GM21447 (cell line): ENCODE measurements at regions not wholly inside any gene's neighbourhood (a gene's known extent, or its start where the extent isn't known, plus 50 kb on each side); places are given as distances from the start of the nearest gene placed in this dataset.
"Not testable (repeated sequence)": the region's sequence is repeated elsewhere in the genome, so short reads cannot be mapped to it uniquely, and the experiment has no call there.

Experiments used
- ATAC-seq: cut with Tn5 transposase; IDR thresholded peaks from one replicate; pipeline ENCODE4 v1.9.1; 2021; ENCODE audit not compliant: unreplicated experiment

DNA sequence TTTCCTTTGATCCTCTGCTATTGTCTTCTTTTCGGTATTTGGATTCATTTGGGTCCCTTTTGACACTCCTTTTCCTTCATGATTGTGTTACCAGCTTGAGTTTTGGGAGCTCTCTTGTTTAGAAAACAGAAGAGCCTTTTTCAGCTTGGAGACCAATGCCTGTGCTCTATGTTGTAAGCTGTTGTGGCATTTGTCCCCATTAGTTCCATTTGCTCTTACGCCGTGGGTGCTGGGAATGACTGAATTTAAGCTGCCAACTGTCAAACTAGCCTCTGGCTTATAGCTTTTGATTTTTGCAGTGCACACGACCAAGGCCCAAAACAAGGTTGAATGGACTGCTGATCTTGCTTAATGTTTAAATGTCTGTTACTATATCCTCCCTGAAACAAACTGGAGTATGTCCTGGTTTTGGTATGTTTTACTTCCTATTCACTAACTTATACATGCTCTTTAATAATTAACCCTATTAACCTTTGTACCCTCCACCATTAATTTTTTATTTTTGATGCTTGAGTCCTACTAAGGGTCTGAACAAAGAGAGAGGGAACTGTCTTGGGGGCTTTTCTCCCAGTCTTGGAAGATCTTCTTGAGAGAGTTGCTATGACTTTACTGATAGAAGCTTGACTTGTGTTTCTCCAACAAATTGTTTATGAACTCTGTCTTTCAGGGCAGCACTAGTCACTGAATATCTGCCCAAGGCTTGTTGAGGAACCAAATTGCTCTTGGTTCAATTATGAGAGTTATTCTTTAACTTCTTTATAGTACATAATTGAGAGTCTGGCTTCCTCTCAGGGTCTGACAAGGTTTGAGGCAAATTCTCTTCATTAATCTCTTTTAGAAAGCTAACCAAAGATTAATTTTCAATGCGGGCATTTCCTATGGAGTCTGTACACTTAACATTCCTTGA lies 100.3 kb upstream of the SIRPG start:
- ATAC-seq, result no peak

DNA sequence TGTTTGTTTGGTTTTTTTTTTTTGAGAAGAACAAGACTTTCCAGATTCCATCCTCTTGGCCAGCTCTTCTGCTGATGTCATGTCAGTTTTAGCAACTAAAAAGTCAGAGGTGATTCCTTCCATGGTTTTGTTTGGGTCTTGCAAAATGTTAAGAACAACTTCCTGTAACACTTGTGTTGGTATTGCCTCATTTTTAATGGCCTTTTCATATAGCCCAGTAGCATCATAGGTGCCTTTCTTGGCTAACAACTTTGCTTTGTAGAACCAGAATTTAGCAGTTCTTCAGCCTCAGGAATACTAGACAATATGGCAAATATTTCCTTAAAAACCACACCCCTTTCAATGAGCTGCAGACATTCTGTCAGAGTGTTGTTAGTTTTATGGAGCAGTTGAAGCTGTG lies 99.5 kb upstream of the SIRPG start:
- ATAC-seq, result no peak

GRCh38 chr20:1754749-1755148 lies 97.2 kb upstream of the SIRPG start:
- ATAC-seq, result no peak

DNA sequence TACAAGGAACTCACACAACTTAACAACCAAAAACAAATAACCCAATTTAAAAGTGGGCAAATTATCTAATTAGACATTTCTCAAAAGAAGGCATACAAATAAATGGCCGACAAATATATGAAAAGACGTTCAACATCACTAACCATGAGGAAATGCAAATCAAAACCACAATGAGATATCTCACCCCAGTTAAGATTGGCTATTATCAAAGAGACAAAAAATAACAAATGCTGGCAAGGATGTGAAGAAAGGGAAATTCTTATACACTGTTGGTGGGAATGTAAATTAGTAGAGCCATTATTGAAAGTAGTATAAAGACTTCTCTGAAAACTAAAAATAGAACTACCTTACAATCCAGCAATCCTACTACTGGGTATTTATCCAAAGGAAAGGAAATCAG lies 96.7 kb upstream of the SIRPG start:
- no peak for ATAC-seq

DNA sequence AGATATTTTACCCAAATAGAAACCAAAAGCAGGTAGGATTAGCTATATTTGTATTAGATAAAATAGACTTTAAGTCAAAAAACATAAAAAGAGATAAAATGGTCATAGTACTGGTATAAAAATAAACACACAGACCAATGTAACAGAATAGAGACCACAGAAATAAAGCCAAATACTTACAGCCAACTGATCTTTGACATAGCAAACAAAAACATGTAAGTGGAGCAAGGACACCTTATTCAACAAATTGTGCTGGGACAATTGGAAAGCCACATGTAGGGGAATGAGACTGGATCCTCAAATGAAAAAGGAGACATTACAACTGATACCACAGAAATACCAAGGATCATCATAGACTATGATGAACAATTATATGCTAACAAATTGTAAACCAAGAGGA lies 94.5 kb upstream of the SIRPG start:
- ATAC-seq, result no peak

DNA sequence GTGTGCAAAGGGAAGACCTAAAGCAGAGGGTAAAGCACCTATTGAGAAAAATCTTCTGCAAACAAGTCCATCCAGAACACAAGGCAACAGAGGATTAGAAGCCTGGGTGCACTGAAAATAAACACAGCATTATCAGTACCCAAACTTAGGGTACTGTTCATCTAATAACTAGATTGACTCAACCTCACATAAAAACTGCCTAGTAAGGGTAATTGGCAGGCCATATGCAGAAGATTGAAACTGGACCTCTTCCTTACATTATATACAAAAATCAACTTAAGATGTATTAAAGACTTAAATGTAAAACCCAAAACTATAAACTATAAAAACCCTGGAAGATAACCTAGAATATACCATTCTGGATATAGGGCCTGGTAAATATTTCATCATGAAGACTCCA lies 91.2 kb upstream of the SIRPG start:
- no peak for ATAC-seq

DNA sequence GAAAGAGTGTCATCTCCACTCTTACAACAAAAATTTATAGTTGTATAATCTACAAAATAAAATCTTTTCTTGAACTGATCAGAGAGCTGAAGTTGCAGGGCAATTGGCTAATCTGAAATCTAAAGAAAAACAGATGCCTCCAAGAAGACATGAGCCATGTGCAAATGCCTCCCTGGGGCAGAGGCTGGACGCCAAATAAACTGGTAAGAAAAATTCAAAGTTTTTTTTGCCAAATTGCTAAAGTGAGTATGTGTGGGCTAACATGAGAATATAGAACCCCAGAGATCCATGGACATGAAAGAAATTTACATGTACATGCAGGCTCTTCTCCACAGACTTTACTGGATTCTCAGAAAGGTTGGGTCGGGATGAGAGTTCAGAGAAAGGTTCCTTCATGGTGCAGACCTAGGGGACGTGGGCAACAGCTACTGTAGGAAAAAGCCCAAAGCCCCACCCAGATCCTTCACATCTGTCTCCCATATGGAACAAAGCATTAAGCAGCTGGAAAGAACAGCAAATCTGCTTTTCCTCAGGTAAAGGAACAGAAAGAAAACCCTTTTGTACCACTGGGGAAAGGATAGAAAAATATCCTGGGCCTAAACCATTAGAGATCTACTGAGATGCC lies 90.5 kb upstream of the SIRPG start:
- ATAC-seq, result no peak

- not testable (repeated sequence) for ATAC-seq
Observed at GRCh38 chr20:1742049-1742434, 84.5 kb upstream of the SIRPG start.

DNA sequence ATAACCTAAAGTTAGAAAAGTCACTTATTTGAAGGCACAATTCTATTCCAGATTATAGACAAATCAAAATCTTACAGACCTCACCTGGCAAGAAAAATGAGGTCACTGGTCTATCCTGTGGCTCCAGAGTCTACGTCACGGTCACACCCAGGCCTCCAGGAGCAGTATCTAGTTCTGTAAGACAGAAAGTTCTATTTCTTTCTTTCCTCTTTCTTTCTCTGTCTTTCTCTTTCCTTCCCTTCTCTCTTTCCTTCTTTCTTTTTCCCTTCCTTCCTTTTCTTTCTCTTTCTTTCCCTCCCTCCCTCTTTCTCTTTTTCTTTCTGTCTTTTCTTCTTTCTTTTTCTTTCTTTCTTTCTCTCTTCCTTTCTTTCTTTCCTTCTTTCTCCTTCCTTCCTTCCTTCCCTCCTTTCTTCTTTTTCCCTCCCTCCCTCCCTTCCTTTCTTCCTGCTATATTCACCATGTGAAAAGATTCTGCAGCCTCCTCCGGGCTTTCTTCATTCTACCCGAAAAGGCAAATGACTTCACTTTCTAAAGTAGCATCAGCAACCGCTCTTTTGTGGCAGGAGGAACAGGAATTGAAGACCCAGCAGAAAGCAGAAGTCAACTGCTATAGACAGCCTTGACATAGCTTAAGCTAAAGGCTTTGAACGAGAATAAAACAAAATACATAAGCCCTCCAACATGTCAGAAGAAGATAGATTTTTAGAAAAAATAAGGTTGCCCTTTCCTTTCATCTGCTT lies 83.9 kb upstream of the SIRPG start:
- no peak for ATAC-seq

GRCh38 chr20:1737134-1737533 lies 79.6 kb upstream of the SIRPG start:
- ATAC-seq, result no peak

- ATAC-seq, result no peak
Observed at GRCh38 chr20:1735417-1736089, 78.0 kb upstream of the SIRPG start.

DNA sequence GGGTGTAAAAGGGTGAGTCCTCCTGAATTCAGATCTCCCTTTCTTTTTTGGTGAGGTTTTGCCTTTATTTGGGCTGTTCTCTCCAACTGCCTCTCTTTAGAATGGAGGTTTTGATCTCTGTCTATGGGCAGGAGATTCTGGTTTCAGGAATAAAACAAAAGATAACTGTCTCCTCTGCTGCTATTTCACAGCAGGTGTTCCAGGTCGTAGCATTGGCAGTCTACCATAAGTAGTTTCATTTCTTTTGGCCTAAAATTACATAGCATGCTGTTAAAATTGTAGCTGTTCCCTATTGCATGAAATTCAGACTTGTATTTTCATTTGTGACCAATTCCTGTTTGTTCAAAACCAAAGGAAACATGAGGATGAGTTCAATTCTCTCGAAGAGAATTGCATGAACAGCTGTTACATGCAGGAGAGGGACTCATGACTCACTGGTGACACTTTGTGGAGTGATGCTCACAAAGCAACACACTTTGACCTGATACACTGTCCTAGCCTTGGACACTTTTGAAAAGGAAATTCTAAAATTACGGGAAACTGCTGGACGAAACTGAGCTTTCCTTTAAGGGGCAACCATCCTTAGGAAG lies 76.8 kb upstream of the SIRPG start:
- no peak for ATAC-seq

GRCh38 chr20:1731828-1732375 lies 74.3 kb upstream of the SIRPG start:
- ATAC-seq, result not testable (repeated sequence)

- ATAC-seq, result not testable (repeated sequence)
Observed at GRCh38 chr20:1730981-1731711, 73.6 kb upstream of the SIRPG start.

- not testable (repeated sequence) for ATAC-seq
Observed at GRCh38 chr20:1727303-1727702, 69.7 kb upstream of the SIRPG start.

DNA sequence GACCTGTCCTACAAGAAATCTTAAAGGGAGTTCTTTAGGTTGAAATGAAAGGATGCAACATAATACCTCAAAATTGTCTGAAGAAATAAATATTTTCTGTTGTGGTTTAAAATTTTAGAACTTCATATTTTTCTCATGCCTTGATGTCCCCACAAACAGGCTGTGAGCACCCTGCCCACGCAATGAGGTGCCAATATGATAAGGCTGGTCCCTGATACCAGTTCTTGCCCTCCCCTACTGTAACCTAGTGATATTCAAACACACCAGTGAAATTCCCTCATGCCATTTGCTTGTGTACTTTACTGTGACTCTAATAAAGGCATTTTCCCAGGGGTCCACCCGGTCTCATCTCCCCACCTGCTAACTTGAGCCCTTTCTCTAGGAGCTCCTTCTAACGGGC lies 67.3 kb upstream of the SIRPG start:
- no peak for ATAC-seq

DNA sequence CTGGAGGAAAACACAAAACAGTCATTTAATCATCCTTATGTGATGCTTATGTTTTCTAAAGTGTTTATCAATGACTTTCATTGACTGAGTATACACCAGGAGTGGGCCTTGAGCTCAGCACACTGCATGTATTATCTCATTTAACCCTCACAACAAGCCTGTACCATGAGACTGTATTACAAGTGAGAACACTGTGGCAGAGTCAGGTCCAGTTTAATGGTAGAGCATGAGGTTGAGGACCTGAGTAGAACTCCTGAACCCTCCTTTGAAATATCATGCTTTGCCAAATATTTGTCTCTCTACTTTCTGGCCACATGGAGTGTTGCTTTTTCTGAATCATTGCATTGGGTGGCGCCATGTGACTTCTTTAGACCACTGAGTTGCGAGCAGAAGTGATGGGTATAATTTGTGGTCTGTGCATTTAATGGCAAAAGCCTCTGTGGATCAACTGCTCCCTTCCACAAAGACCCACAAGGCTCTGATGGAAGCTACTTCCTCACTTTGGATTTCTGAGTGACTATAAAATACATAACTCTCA lies 65.0 kb upstream of the SIRPG start:
- ATAC-seq, result no peak

DNA sequence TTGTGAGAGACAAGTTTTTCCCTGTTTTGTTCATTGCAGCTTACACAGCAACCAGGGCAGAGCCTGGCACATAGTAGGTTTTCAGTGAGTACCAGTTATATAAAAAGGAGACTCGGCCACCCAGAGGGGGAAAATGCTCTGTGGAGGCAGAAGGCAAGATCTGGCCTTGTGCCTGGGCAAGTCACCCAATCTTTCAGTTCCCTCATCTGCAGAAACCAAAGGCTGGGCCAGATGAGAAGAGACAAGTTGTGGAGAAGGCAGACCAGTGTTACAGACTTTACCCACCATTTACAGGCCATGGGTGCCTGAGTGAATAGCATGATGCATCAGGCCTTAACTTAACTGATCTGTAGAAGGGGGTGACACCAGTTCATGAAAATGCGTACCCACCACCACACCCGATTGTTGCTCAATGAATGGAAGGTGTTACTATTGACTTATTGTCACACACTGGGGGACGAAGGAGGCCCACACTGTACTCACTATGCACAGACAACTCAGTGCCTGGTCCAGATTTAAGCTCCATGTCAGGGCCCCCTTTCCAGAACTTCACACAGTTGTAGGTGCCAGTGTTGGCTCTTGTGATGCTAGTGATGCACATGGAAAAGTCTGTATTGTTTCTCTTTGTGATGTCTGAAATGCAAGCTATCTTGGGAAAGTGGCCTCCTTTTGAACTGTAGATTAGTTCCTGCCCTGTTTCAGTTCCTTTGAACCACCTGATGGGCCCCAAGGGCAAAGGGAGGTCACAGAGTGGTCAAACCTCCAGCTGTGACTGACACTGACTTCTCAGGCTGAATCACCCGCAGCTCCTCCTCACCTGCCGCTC lies 64.3 kb upstream of the SIRPG start:
- ATAC-seq, result no peak
